DND-41 (cell line): ENCODE measurements at regions not wholly inside any gene's neighbourhood (a gene's known extent, or its start where the extent isn't known, plus 50 kb on each side); places are given as distances from the start of the nearest gene placed in this dataset.

Source experiments
- ATAC-seq: fragments of 200-7000 bp; cut with Tn5 transposase; 3 replicates; pipeline ENCODE4 v1.9.1; 2021; ENCODE audit warnings: low read depth; ENCODE audit not compliant: insufficient read depth
- DNase-seq: peaks from one replicate; pipeline ENCODE4 v3.0.0-alpha.2; 2020
- H2AFZ ChIP-seq: 2 replicates; pipeline ENCODE4 v1.6.0; 2012; ENCODE audit warnings: low read depth, low read length
- H3K27ac ChIP-seq: 2 replicates; pipeline ENCODE4 v1.5.1; 2012; ENCODE audit warnings: low read length, inconsistent platforms
- H3K27me3 ChIP-seq: fragments of 200-600 bp; sonication (generic); 2 replicates; pipeline ENCODE4 v1.6.0; 2012; ENCODE audit warnings: low read length, mild to moderate bottlenecking, inconsistent platforms; ENCODE audit not compliant: insufficient read depth, poor library complexity
- H3K36me3 ChIP-seq: 2 replicates; pipeline ENCODE4 v1.5.1; 2012; ENCODE audit warnings: low read length, inconsistent platforms; ENCODE audit not compliant: insufficient read depth
- H3K4me1 ChIP-seq: 2 replicates; pipeline ENCODE4 v1.5.1; 2012; ENCODE audit warnings: mild to moderate bottlenecking, low read length; ENCODE audit not compliant: insufficient read depth
- H3K4me2 ChIP-seq: 2 replicates; pipeline ENCODE4 v1.6.0; 2012; ENCODE audit warnings: mild to moderate bottlenecking, moderate library complexity, low read length, inconsistent platforms; ENCODE audit not compliant: insufficient read depth
- H3K4me3 ChIP-seq, 2 experiments: fragments of 200-600 bp in 1 of 2; shearing (Covaris generic) in 1 of 2; 2 replicates each; pipeline ENCODE4 v1.5.1; 2012 to 2016; ENCODE audit warnings: inconsistent platforms in 2 of 2, low read length in 2 of 2, mild to moderate bottlenecking in 2 of 2, low read depth in 1 of 2, moderate library complexity in 1 of 2
- H3K79me2 ChIP-seq: 2 replicates; pipeline ENCODE4 v1.6.0; 2012; ENCODE audit warnings: low read length, inconsistent platforms; ENCODE audit not compliant: insufficient read depth
- H3K9ac ChIP-seq: 2 replicates; pipeline ENCODE4 v1.6.0; 2012; ENCODE audit warnings: low read depth, mild to moderate bottlenecking, inconsistent platforms, low read length, moderate library complexity
- H3K9me3 ChIP-seq: 2 replicates; pipeline ENCODE4 v1.5.1; 2012; ENCODE audit warnings: low read length, moderate library complexity, mild to moderate bottlenecking, inconsistent platforms; ENCODE audit not compliant: insufficient read depth, severe bottlenecking
- H4K20me1 ChIP-seq: 2 replicates; pipeline ENCODE4 v1.6.0; 2012; ENCODE audit warnings: low read length; ENCODE audit not compliant: insufficient read depth
- CTCF ChIP-seq: IDR thresholded peaks from 2 replicates; pipeline ENCODE4 v1.5.1; 2012; ENCODE audit warnings: borderline replicate concordance, low read length, moderate library complexity, mild to moderate bottlenecking; ENCODE audit not compliant: poor library complexity, severe bottlenecking; ENCODE audit errors: extremely low read depth
- EZH2 ChIP-seq: IDR thresholded peaks from 3 replicates; pipeline ENCODE4 v1.6.1; 2012; ENCODE audit warnings: borderline replicate concordance, low read depth, mild to moderate bottlenecking, moderate library complexity, low read length, inconsistent platforms; ENCODE audit not compliant: severe bottlenecking

- H3K27me3 ChIP-seq = no peaks in the 10 kb centered on the region
- no peaks in the 10 kb centered on the region for H3K9me3 ChIP-seq
- no peaks in the 10 kb centered on the region for H3K79me2 ChIP-seq
- no peak overlapping the region for H3K27ac ChIP-seq
- H3K36me3 ChIP-seq = no peaks in the 10 kb centered on the region
- DNase-seq (no peak), ATAC-seq (no peak)
- H3K4me3 ChIP-seq = no peak overlapping the region
- no peak overlapping the region for H3K9ac ChIP-seq
- H3K4me2 ChIP-seq = no peak overlapping the region
- H3K4me1 ChIP-seq = no peaks in the 10 kb centered on the region
- H4K20me1 ChIP-seq = no peaks in the 10 kb centered on the region
- no peak for TF ChIP-seq EZH2
- TF ChIP-seq CTCF = no peak
- H2AFZ ChIP-seq = no peak overlapping the region
Observed at GRCh38 chr1:239547987-239548386, 161.6 kb downstream of the CHRM3 start.

GRCh38 chr1:239550178-239550577, 163.8 kb downstream of the CHRM3 start:
- H3K9me3 ChIP-seq = no peaks in the 10 kb centered on the region
- DNase-seq (no peak), ATAC-seq (no peak)
- no peak overlapping the region for H3K27ac ChIP-seq
- no peaks in the 10 kb centered on the region for H4K20me1 ChIP-seq
- no peaks in the 10 kb centered on the region for H3K79me2 ChIP-seq
- H3K9ac ChIP-seq = no peak overlapping the region
- no peak overlapping the region for H2AFZ ChIP-seq
- TF ChIP-seq CTCF = no peak
- TF ChIP-seq EZH2 = no peak
- no peak overlapping the region for H3K4me3 ChIP-seq
- H3K27me3 ChIP-seq = no peaks in the 10 kb centered on the region
- H3K36me3 ChIP-seq = no peaks in the 10 kb centered on the region
- H3K4me1 ChIP-seq = no peaks in the 10 kb centered on the region
- no peak overlapping the region for H3K4me2 ChIP-seq

GRCh38 chr1:239555350-239555749, 169.0 kb downstream of the CHRM3 start:
- DNase-seq (no peak), ATAC-seq (no peak)
- Histone ChIP-seq H4K20me1 (no peaks in the 10 kb centered on the region), H3K4me3 (no peak overlapping the region), H3K9me3 (no peaks in the 10 kb centered on the region), H2AFZ (no peak overlapping the region), H3K79me2 (no peaks in the 10 kb centered on the region), H3K36me3 (no peaks in the 10 kb centered on the region), H3K4me1 (no peaks in the 10 kb centered on the region), H3K27me3 (no peaks in the 10 kb centered on the region), H3K4me2 (no peak overlapping the region), H3K27ac (no peak overlapping the region), H3K9ac (no peak overlapping the region)
- TF ChIP-seq EZH2 (no peak), CTCF (no peak)

- Histone ChIP-seq H3K36me3 (no peaks in the 10 kb centered on the region), H3K4me2 (no peak overlapping the region), H2AFZ (no peak overlapping the region), H3K79me2 (no peaks in the 10 kb centered on the region), H3K4me3 (no peak overlapping the region), H3K27ac (no peak overlapping the region), H3K9ac (no peak overlapping the region), H3K27me3 (no peaks in the 10 kb centered on the region), H3K4me1 (no peaks in the 10 kb centered on the region), H4K20me1 (no peaks in the 10 kb centered on the region), H3K9me3 (no peaks in the 10 kb centered on the region)
- DNase-seq (no peak), ATAC-seq (no peak)
- TF ChIP-seq EZH2 (no peak), CTCF (no peak)
Observed at GRCh38 chr1:239558559-239558958, 172.2 kb downstream of the CHRM3 start.
